Vagina (tissue), 2 donors: ENCODE measurements at regions not wholly inside any gene's neighbourhood (a gene's known extent, or its start where the extent isn't known, plus 50 kb on each side); places are given as distances from the start of the nearest gene placed in this dataset.

Experiments
- CTCF ChIP-seq, 3 experiments: fragments of 450-650 bp in 2 of 3; fragments of 200-600 bp in 1 of 3; sonication (generic) in 1 of 3; IDR thresholded peaks; one replicate each; pipeline ENCODE4 v1.5.1; 2017 to 2019; ENCODE audit warnings: antibody characterized with exemption in 3 of 3, mild to moderate bottlenecking in 2 of 3, moderate library complexity in 2 of 3
- POLR2A ChIP-seq, 2 donors: fragments of 450-650 bp; IDR thresholded peaks; one replicate each; pipeline ENCODE4 v1.6.1; 2017; ENCODE audit warnings: antibody characterized with exemption in 2 of 2, mild to moderate bottlenecking in 2 of 2, moderate library complexity in 2 of 2

GRCh38 chr13:79946556-79946955 lies 394.4 kb downstream of the SPRY2 start:
- TF ChIP-seq CTCF (IDR thresholded peaks at IDR 0.05) (no peak), POLR2A (IDR thresholded peaks at IDR 0.05) (no peak)
